Embryonic facial prominence (tissue), 1 donor: ENCODE measurements at regions not wholly inside any gene's neighbourhood (a gene's known extent, or its start where the extent isn't known, plus 50 kb on each side); places are given as distances from the start of the nearest gene placed in this dataset.
"Not testable (repeated sequence)": the region's sequence is repeated elsewhere in the genome, so short reads cannot be mapped to it uniquely, and the experiment has no call there.

ENCODE experiments used
- DNase-seq: peaks from one replicate; pipeline ENCODE4 v3.0.0-alpha.2; 2016; ENCODE audit errors: extremely low spot score

DNA sequence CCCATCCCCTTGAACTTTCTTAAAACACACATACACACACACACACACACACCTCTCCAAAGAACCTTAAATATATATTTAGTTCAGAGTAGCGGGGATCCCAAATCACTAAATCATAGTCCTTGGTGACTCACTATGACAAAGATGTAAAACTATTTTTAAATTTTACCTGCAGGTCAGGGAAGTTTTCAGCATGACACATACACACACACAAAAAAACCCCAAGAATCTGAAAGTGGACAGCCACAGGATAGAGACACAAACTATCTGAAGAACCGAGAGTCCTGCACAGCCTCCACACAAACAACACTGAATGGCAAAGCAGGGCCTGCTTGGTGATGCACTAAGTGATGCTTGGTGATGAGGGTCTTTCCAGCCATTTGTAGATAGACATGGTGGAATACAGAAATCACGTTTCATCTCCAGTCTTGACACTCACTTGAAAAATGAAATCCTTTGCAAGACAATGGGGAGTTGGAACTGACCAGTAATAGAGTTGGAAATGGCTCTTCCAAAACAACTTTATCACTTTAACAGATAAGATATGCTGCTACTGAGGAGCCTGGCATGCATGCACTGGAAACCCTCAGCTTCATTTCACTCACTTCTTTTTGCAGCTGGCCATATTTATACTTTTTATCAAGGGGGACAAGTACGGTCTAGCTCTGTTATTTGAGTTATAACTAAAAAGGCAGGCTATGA, 307.3 kb downstream of the RAPGEF2 start:
- DNase-seq = no peak

DNA sequence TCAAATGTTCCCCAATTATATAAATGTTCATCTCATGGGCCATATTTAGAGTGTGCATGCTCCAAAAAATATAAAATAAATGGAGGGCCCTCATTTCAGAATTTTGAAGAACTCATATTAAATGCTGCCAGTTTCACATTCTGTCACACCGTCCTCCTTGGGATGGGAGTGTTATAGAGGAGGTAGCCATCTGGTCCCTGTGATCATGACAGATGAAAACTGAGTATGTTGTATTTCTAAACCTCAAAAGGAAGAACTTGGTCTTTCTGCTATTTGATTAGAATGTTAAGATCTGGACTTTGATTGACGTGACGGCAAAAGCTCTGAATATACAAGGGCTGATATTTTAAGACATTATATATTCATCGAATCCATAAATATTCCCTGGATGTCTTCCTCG, 308.0 kb downstream of the RAPGEF2 start:
- no peak for DNase-seq

GRCh38 chr4:159413306-159413943, 310.5 kb downstream of the RAPGEF2 start:
- DNase-seq = no peak

GRCh38 chr4:159414305-159414704, 311.4 kb downstream of the RAPGEF2 start:
- no peak for DNase-seq

- DNase-seq = no peak
Measured at GRCh38 chr4:159416073-159416472, 313.2 kb downstream of the RAPGEF2 start.

DNA sequence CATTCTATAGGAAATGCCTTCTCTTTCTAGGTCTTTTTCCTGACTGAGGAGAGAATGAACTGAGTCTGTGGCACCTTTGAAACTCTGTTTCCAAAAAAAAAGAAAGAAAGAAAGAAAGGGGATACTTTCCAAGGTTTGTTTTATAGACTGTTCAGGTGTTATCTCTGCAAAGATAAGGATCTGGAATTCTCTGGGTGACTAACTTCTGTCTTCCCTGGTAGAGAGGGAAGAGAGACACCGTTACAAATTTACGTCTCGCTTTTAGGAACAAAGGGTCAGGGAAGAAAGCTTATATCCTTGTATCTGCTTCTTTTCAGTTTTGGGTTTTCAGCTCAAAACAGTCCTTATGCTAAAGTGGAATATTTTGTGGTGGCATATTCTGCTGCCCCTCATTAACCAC, 314.1 kb downstream of the RAPGEF2 start:
- DNase-seq = no peak

DNA sequence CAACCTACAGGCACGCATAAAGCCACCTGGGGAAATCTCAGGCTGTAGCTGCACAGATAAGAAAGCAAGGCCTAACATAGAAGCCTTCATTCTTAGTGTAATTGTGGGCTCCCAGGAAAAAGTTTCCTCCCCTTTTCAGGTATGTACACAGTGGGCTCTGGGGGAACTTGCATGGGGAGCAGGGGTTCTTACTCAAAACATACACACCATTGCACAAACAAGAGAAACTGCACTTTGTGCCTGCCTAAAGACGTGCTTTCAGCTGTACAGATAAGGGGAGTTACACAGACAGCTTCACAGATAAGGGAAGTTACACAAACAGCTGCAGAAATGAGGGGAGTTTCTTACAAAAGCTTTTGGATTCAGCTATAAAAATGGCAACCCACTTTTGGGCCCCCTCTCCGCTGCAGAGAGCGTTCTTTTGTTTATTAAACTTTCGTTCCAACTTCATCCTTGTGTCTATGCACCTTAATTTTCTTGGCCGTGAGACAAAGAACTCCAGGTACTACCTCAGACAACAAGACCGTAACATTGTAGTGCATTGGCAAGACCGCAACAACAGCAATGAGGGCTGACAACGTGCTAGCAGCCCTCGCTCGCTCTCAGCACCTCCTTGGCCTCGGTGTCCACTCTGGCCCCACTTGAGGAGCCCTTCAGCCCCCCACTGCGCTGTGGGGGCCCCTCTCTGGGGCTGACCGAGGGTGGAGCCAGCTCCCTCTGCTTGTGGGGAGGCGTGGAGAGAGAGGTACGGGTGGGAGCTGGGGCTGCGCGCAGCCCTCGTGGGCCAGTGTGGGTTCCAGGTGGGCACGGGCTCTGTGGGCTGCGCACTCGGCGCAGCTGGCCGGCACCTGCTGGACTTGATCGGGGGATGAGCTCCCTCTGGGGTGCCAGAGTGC, 317.5 kb downstream of the RAPGEF2 start:
- DNase-seq = no peak

- DNase-seq = not testable (repeated sequence)
Measured at GRCh38 chr4:159421058-159421419, 318.2 kb downstream of the RAPGEF2 start.

- no peak for DNase-seq
Measured at GRCh38 chr4:159422019-159422418, 319.1 kb downstream of the RAPGEF2 start.

- no peak for DNase-seq
Measured at GRCh38 chr4:159422626-159423025, 319.7 kb downstream of the RAPGEF2 start.

- no peak for DNase-seq
Measured at GRCh38 chr4:159425737-159426305, 322.9 kb downstream of the RAPGEF2 start.

DNA sequence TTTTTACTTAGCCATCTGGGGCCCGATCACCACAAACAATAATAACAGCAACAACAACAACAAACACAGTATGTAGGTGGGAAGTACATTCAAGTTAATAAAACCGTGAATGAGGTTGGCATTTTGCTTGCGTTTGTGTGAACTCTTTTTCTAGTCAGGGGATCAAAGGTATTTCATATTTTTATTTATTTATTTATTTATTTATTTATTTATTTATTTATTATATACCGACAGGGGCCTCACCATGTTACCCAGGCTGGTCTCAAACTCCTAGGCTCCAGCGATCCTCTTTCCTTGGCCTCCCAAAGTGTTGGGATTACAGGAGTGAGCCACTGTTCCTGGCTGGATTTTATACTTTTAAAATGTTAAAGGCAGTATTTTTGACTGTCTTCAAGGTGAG, 325.4 kb downstream of the RAPGEF2 start:
- no peak for DNase-seq

- no peak for DNase-seq
Measured at GRCh38 chr4:159428975-159429692, 326.3 kb downstream of the RAPGEF2 start.

GRCh38 chr4:159429693-159430035, 326.8 kb downstream of the RAPGEF2 start:
- no peak for DNase-seq

GRCh38 chr4:159430896-159431295, 328.0 kb downstream of the RAPGEF2 start:
- no peak for DNase-seq

GRCh38 chr4:159432436-159432835, 329.6 kb downstream of the RAPGEF2 start:
- DNase-seq = no peak

GRCh38 chr4:159433337-159433736, 330.5 kb downstream of the RAPGEF2 start:
- no peak for DNase-seq

DNA sequence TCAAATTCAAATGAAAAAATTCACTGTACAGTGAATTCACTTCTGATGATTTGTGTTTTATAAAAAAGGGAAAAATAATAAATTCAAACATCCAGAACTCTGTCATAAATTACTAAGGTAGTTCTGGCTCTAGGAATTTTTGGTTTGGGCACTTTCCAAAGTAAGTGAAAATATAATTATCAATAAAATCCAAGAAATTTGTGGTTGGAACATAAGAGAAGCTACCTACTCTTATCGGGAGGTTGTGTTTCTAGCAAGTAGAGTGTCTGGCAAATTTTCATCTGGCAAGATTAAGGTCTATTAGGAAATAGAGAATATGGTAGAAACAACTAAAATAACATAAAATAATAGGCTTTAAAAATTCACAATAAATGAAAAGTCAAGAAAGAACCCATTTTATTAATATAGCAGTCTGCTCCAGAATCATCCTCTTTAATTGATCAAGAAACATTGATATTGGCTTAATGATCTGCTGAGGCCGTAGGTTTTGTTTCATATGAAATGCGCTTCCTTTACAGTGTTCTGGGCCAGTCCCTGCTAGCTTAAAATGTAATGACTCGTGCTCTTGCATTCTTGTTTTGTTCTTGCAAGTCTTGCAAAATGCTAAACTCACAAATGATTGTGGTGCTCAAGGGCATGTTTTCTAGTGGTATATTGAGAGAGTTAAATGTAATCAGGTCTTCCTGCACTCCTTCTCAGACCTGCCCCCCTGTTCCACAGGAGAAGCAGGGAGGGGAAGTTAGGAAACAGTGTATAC, 331.4 kb downstream of the RAPGEF2 start:
- DNase-seq = no peak

DNA sequence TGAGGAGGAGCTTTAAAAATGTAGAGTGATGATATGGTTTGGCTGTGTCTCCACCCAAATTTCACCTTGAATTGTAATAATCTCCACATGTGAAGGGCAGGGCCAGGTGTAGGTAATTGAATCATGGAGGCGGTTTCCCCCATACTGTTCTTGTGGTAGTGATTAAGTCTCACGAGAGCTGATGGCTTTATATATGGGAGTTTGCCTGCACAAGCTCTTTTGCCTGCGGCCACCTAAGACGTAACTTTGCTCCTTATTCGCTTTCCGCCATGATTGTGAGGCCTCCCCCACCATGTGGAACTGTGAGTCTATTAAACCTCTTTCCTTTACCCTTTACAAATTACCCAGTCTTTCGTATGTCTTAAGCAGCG, 332.0 kb downstream of the RAPGEF2 start:
- DNase-seq = no peak

DNA sequence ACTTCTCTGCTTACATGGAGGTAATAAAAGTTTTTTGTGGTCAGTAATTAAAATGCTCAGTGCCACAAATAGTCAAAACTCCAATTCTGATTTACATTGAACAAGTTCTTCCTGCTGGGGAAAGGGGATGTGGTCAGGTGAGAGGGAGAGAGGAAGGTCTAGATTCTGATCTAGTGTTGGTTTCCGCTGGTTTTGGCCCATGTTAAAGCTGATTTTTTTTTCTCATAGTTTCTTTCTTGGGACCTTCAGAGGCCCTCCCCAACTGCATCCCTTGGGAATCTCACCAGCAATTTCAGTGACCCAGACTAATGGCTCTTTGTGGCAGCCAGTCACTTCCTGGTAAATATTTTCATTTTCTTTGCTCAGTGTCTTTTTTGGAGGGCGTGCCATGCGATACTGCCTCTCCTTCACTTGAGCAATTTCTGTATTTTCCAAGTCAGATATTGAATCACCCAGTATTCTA, 332.7 kb downstream of the RAPGEF2 start:
- DNase-seq = no peak

DNA sequence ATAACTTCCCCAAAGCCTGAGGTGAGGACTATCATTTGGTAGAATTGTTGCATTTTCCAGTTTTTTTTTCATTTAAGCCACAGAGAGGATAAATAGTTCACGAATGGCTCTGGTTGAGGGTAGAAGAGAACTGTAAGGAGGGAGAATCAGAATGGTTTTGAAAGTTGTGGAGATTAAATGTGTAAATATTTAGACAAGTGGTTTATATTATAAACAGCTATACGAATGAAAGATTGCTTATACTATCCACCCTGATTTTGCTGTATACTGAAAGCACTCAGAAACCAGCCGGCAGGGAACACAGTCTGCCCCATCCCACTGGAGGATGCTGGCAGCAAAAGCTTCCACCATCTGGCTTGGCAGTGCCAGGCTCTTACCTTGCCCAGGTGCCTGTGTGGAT, 341.1 kb downstream of the RAPGEF2 start:
- DNase-seq = no peak
